ENCODE measurements at regions not wholly inside any gene's neighbourhood (a gene's known extent, or its start where the extent isn't known, plus 50 kb on each side); places are given as distances from the start of the nearest gene placed in this dataset.

- no peak for TF ChIP-seq CTCF (conservative IDR thresholded peaks at IDR 0.05)
- TF ChIP-seq EZH2 (IDR thresholded peaks at IDR 0.05; ENCODE audit: low read depth), result no peak
Measured at GRCh38 chr2:74760875-74761630, 72.9 kb upstream of the HK2 start.

Measured in PC-9 (cell line).